GM12873 (cell line): ENCODE measurements at regions not wholly inside any gene's neighbourhood (a gene's known extent, or its start where the extent isn't known, plus 50 kb on each side); places are given as distances from the start of the nearest gene placed in this dataset.

Experiments used
- TF ChIP-seq, protein P1 (sequence below): IDR thresholded peaks from 2 replicates; pipeline ENCODE4 v1.5.1; 2012; ENCODE audit warnings: low read depth, mild to moderate bottlenecking, moderate library complexity, low read length, control low read depth; ENCODE audit not compliant: insufficient read depth; ENCODE audit errors: missing control alignments

DNA sequence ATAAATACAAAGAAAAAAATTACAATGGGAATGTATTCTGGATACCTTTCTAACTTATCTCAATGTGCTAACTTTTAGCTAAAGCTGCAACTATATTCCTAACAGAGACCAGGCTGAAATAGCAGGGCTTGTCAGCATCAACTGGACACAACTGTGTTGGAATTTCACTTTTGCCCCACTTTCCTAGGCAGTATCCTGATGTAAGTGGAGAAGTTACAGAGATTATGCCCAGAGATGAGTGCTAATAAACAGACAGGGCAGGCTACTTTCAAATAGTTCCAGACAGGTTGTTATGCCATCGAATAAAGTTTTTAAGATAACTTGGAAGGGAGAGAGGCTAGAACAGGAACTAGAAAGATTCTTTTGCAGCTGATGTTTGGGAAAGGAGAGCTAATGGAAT lies 201.9 kb downstream of the KCTD12 start:
- TF ChIP-seq, protein P1, sequence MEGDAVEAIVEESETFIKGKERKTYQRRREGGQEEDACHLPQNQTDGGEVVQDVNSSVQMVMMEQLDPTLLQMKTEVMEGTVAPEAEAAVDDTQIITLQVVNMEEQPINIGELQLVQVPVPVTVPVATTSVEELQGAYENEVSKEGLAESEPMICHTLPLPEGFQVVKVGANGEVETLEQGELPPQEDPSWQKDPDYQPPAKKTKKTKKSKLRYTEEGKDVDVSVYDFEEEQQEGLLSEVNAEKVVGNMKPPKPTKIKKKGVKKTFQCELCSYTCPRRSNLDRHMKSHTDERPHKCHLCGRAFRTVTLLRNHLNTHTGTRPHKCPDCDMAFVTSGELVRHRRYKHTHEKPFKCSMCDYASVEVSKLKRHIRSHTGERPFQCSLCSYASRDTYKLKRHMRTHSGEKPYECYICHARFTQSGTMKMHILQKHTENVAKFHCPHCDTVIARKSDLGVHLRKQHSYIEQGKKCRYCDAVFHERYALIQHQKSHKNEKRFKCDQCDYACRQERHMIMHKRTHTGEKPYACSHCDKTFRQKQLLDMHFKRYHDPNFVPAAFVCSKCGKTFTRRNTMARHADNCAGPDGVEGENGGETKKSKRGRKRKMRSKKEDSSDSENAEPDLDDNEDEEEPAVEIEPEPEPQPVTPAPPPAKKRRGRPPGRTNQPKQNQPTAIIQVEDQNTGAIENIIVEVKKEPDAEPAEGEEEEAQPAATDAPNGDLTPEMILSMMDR: no peak

DNA sequence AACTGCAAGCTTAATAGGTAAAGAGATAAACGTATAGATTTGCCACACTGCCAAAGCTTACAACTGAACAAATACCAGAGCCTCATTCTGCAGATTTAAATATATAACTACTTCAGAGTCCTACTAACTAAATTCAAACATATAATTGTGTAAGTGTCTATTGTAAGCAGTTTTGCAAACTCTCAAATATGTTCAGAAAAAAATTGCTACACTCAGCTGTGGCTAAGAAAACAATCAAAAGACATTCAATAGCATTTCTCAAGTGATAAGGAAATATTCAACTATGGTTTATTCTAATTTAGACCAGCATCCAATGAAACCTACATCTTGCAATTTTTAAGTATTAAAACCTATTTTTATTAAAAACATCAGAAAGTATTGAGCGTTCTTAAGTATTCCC lies 202.4 kb downstream of the KCTD12 start:
- TF ChIP-seq, protein P1: no peak

DNA sequence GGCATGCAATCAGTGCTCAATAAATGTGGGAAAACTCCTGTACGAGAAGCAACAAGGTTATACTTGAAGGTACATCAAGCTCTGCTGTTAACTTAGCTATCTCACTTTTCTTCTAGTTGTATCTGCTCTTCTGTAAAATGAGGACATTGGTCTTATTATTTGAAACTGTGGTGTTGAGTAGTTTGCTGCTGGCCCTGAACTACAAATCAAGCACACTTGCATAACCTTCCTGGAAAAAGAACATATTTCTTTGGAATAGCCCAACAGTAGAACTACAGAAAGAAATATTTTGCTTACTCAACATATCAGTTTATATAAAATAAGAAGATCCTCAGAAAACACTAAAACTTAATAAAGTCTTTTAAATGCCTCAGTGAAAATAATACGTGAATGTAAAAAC lies 203.0 kb downstream of the KCTD12 start:
- TF ChIP-seq, protein P1: no peak

DNA sequence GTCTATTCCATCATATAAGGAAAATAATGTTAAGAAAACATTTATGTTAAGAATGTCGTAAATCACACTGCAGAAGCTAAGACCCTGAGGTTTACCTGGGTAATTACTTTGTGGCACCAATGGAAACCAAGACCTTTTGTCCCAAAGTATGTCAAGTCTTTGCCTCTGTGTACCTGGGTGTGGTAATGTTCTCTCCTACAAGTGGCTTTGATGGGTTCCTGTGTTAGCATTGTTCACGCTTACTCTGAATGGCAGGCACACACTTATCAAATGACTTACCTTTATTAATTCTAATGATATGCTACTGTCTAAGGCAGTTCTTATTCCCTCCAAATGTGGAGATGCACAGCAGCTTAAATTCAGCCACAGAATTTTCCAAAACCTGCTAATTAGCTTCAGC lies 206.1 kb downstream of the KCTD12 start:
- TF ChIP-seq, protein P1: no peak

DNA sequence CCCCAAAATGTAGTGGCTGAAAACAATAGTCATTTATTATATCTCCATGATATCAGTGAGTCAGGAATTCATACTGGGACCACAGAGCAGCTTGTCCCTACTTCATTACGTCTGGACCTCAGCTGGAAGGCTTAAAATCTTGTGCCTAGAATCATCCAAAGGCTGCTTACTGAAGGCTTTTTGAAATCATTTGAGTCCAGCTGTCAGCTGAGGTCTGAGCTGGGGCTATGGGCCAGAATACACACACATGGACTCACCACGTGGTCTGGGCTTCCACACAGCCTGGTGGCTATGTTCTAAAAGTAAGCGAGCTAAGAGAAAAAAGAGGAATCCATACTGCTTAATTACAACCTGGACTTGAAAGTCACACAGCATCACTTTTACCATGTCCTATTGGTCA lies 209.2 kb downstream of the KCTD12 start:
- TF ChIP-seq, protein P1: no peak

DNA sequence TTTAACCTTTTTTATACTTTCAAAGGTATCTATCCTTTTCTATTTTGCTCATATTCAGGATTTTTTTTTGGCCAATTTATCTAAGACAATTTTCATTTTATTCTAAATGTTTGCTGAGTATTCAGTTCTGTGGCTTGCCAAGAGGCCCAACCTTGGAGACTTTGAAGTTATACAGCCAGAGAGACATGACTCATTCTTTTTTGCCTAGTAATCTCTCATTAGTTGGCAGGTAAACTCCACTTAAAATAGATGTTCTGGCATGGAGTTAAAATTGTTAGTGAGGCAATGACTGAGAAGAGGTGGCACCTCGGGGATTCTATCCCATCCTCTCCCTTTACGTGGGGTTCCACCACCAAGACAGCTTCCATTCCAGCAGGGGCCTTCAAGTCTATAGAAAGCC lies 213.8 kb downstream of the KCTD12 start:
- TF ChIP-seq, protein P1: no peak

DNA sequence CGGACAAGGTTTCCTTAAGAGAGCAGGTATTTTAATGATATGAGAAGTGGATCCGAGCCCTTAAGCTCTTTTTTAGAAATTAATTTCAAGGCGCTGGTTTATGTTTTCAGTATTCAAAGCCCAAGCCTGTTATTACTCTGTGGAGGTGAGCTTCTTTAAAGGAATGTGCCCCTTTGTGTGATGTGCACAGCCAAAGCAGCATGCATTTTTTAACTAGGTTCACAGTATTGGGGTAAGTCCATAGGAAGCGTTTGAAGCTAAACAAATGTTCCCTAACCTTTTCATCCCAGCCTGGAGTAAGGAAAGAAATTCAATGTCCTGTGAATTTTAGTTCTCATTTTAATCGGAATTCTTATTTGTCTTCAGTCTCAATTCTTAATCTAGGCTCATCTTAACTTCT lies 217.5 kb downstream of the KCTD12 start:
- TF ChIP-seq, protein P1: no peak
